ENCODE measurements at regions not wholly inside any gene's neighbourhood (a gene's known extent, or its start where the extent isn't known, plus 50 kb on each side); places are given as distances from the start of the nearest gene placed in this dataset.

DNA sequence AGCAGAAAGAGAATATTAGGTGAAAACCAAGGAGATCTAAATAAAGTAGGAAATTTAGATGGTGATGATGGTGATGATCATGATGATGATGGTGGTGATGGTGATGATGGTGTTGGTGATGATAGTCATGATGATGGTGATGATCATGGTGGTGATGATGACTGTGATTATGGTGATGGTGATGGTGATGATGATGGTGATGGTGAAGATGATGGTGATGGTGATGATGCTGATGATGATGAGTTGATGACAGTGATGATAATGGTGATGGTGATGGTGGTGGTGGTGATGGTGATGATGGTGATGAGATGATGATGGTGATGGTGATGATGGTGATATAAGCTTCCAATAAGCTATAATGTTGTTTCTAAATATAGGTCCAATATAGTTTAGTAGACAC lies 548.2 kb upstream of the AMELY start:
- TF ChIP-seq EZH2 (IDR thresholded peaks at IDR 0.05; ENCODE audit: insufficient read depth, poor library complexity, severe bottlenecking) (no peak), EZH2phosphoT487 (IDR thresholded peaks at IDR 0.05; ENCODE audit: insufficient read depth, low read depth) (no peak)
